Hematopoietic multipotent progenitor cell (in vitro differentiated cells): ENCODE measurements at regions not wholly inside any gene's neighbourhood (a gene's known extent, or its start where the extent isn't known, plus 50 kb on each side); places are given as distances from the start of the nearest gene placed in this dataset. TPM values are rescaled to one million over a fixed set of nuclear protein-coding genes. Genes with fewer than 3 reads are reported as not detected.

ENCODE experiments used
- small RNA-seq: library from RNA; depleted of rRNA; stranded (forward); fragments of <200 nt; gene quantifications from one replicate; pipeline ENCODE3, GENCODE V24; 2012

Small RNA genes lying in the stretch of these regions (small RNA-seq; reads per million reads assigned to genes)
- gene RF02271 (not detected), gene RPL36P1 (not detected)
